GM12878 (cell line): ENCODE measurements at regions not wholly inside any gene's neighbourhood (a gene's known extent, or its start where the extent isn't known, plus 50 kb on each side); places are given as distances from the start of the nearest gene placed in this dataset.

Experiments used
- ATAC-seq: fragments of 200-7000 bp; cut with Tn5 transposase; 3 replicates; pipeline ENCODE4 v1.9.1; 2020; ENCODE audit warnings: mild to moderate bottlenecking, moderate library complexity
- BruUV-seq: library from RNA; stranded (reverse); fragments of 400-500 nt; replicated peaks from 2 replicates; lab custom pipeline; 2021; lab: Mats Ljungman, UMichigan
- CTCF ChIA-PET: fragments of 300-600 bp; sonication (Branson Sonifier 250); formaldehyde crosslinking; extraction: SDS; loops from one replicate; lab custom pipeline; 2021; ENCODE audit warnings: inconsistent platforms; lab: Yijun Ruan, JAX
- POLR2A ChIA-PET: fragments of 350-600 bp; formaldehyde crosslinking; extraction: SDS; loops from one replicate; lab custom pipeline; 2021; ENCODE audit warnings: inconsistent platforms; lab: Charles Lee
- RAD21 ChIA-PET: fragments of 300-600 bp; sonication (Branson Sonifier 250); formaldehyde crosslinking; loops from one replicate; lab custom pipeline; 2023; ENCODE audit warnings: antibody characterized with exemption; ENCODE audit not compliant: unreplicated experiment; lab: Charles Lee
- SMC1A ChIA-PET: fragments of 300-600 bp; sonication (Branson Sonifier 250); formaldehyde crosslinking; loops from one replicate; lab custom pipeline; 2023; ENCODE audit not compliant: unreplicated experiment, uncharacterized antibody; lab: Charles Lee
- DNase-seq: peaks from one replicate; pipeline ENCODE4 v3.0.0-alpha.2; 2011; ENCODE audit warnings: low read depth, low spot score
- FAIRE-seq: peaks from 3 replicates; lab custom pipeline; 2011; peaks lifted over from hg19 to GRCh38; lab: Jason Lieb, UNC
- H2AFZ ChIP-seq: 2 replicates; pipeline ENCODE4 v1.6.0; 2011; ENCODE audit warnings: low read depth, low read length, control low read depth; ENCODE audit not compliant: control insufficient read depth
- H3K27ac ChIP-seq: 2 replicates; pipeline ENCODE4 v1.5.1; 2011; ENCODE audit warnings: control low read depth; ENCODE audit not compliant: control insufficient read depth, insufficient read depth
- H3K27me3 ChIP-seq, 2 experiments: replicated peaks in 1 of 2; 2 replicates each; pipeline versions ENCODE4 v1.6.0 to v1.6.1; 2011; ENCODE audit warnings: low read length in 1 of 2; ENCODE audit not compliant: control insufficient read depth in 2 of 2, insufficient read depth in 2 of 2
- H3K36me3 ChIP-seq, 2 experiments: 2 replicates each; pipeline ENCODE4 v1.5.1; 2011; ENCODE audit warnings: low read length in 1 of 2; ENCODE audit not compliant: control insufficient read depth in 2 of 2, insufficient read depth in 2 of 2
- H3K4me1 ChIP-seq: 2 replicates; pipeline ENCODE4 v1.6.1; 2011; ENCODE audit warnings: mild to moderate bottlenecking, low read length, moderate library complexity, mixed read lengths; ENCODE audit not compliant: control insufficient read depth, insufficient read depth
- H3K4me2 ChIP-seq: 2 replicates; pipeline ENCODE4 v1.6.0; 2011; ENCODE audit warnings: control low read depth; ENCODE audit not compliant: control insufficient read depth, insufficient read depth
- H3K4me3 ChIP-seq: fragments of 200-600 bp; sonication (generic); 2 replicates; pipeline ENCODE4 v1.5.1; 2016
- H3K79me2 ChIP-seq: 2 replicates; pipeline ENCODE4 v1.6.0; 2011; ENCODE audit warnings: low read length; ENCODE audit not compliant: control insufficient read depth, insufficient read depth
- H3K9ac ChIP-seq: 2 replicates; pipeline ENCODE4 v1.8.0; 2011; ENCODE audit warnings: low read length, control low read depth, mixed read lengths; ENCODE audit not compliant: control insufficient read depth, insufficient read depth
- H3K9me3 ChIP-seq: replicated peaks from 3 replicates; pipeline ENCODE4 v1.5.1; 2011; ENCODE audit warnings: mild to moderate bottlenecking, low read length; ENCODE audit not compliant: control insufficient read depth, insufficient read depth
- H4K20me1 ChIP-seq: 2 replicates; pipeline ENCODE4 v1.6.0; 2011; ENCODE audit not compliant: control insufficient read depth, insufficient read depth
- MYC ChIP-seq: IDR thresholded peaks from 2 replicates; pipeline ENCODE4 v1.6.1; 2011; ENCODE audit warnings: mild to moderate bottlenecking, low read length, moderate library complexity, inconsistent platforms; ENCODE audit not compliant: insufficient read depth, insufficient replicate concordance, insufficient read length, severe bottlenecking
- RB1 ChIP-seq: fragments of 450-650 bp; formaldehyde crosslinking; IDR thresholded peaks from 2 replicates; pipeline ENCODE4 v1.6.1; 2017; ENCODE audit warnings: mild to moderate bottlenecking, borderline replicate concordance
- YY1 ChIP-seq: IDR thresholded peaks from 2 replicates; pipeline ENCODE4 v1.6.1; 2011; ENCODE audit warnings: low read depth, mild to moderate bottlenecking, low read length
- ZNF24 ChIP-seq: fragments of 450-650 bp; IDR thresholded peaks from 2 replicates; pipeline ENCODE4 v1.6.1; 2017; ENCODE audit warnings: antibody characterized with exemption, mild to moderate bottlenecking
- in situ Hi-C: fragments of 300-500 bp; cut with MboI; formaldehyde crosslinking; loops from 9 replicates; pipeline ENCODE4 v1.14.3; 2018; ENCODE audit warnings: mixed read lengths
- intact Hi-C: fragments of 100-400 bp; cut with micrococcal nuclease; formaldehyde crosslinking; loops from one replicate; pipeline ENCODE4 v1.14.2; 2022; ENCODE audit not compliant: unreplicated experiment
- TF ChIP-seq, protein P1 (sequence below): IDR thresholded peaks from 2 replicates; pipeline ENCODE4 v1.6.1; 2012; ENCODE audit warnings: improper control_type of control experiment, low read depth, low read length; ENCODE audit not compliant: insufficient replicate concordance

DNA sequence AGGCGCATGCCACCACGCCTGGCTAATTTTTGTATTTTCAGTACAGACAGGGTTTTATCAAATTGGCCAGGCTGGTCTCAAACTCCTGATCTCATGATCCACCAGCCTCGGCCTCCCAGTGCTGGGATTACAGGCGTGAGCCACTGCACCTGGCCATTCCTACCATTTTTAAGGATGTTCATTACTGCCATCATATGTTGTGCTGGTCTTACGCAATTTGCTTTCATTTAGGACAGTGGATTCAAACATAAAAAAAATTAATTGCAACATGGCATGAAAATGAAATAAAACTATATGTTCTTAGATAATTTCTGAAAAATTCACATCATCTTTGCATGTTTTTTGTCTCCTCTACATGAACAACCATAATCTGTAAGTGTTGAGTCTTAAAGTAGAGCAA lies 527.7 kb downstream of the LTN1 start (continued):
- TF ChIP-seq, protein P1, sequence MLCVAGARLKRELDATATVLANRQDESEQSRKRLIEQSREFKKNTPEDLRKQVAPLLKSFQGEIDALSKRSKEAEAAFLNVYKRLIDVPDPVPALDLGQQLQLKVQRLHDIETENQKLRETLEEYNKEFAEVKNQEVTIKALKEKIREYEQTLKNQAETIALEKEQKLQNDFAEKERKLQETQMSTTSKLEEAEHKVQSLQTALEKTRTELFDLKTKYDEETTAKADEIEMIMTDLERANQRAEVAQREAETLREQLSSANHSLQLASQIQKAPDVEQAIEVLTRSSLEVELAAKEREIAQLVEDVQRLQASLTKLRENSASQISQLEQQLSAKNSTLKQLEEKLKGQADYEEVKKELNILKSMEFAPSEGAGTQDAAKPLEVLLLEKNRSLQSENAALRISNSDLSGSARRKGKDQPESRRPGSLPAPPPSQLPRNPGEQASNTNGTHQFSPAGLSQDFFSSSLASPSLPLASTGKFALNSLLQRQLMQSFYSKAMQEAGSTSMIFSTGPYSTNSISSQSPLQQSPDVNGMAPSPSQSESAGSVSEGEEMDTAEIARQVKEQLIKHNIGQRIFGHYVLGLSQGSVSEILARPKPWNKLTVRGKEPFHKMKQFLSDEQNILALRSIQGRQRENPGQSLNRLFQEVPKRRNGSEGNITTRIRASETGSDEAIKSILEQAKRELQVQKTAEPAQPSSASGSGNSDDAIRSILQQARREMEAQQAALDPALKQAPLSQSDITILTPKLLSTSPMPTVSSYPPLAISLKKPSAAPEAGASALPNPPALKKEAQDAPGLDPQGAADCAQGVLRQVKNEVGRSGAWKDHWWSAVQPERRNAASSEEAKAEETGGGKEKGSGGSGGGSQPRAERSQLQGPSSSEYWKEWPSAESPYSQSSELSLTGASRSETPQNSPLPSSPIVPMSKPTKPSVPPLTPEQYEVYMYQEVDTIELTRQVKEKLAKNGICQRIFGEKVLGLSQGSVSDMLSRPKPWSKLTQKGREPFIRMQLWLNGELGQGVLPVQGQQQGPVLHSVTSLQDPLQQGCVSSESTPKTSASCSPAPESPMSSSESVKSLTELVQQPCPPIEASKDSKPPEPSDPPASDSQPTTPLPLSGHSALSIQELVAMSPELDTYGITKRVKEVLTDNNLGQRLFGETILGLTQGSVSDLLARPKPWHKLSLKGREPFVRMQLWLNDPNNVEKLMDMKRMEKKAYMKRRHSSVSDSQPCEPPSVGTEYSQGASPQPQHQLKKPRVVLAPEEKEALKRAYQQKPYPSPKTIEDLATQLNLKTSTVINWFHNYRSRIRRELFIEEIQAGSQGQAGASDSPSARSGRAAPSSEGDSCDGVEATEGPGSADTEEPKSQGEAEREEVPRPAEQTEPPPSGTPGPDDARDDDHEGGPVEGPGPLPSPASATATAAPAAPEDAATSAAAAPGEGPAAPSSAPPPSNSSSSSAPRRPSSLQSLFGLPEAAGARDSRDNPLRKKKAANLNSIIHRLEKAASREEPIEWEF, result no peak
- TF ChIP-seq, all 136 proteins: peak for 0

DNA sequence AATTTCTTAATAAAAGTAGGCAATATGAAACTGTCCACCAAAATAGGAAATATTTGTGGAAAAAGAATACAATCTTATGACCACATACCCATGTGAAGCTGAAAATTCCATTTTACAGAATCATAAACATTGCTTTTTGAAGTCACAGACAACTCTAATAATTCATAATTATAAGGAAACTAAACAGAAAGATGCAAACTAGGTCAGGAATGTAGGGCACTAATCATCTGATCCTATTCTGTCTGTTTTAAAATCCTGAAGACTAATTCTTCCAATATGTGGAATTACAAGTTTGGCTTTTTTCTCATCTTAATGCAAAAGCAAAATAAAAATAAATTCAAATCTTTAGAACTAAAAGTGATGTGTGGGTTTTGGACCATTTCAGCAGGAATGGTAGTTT lies 528.6 kb downstream of the LTN1 start:
- ChIA-PET RAD21 (no interaction called here), CTCF (no interaction called here), SMC1A (no interaction called here), POLR2A (no interaction called here)
- H3K4me1 ChIP-seq, result no peaks in the 10 kb centered on the region
- intact Hi-C loops, result no loop called here
- FAIRE-seq (no peak), ATAC-seq (no peak), DNase-seq (no peak)
- no peaks in the 10 kb centered on the region for H3K79me2 ChIP-seq
- no peak overlapping the region for H3K4me2 ChIP-seq
- H2AFZ ChIP-seq, result no peak overlapping the region
- H3K9ac ChIP-seq, result no peak overlapping the region
- H4K20me1 ChIP-seq, result no peaks in the 10 kb centered on the region
- BruUV-seq, result no TSS peak
- no peaks in the 10 kb centered on the region; the same call in 2 of the 3 replicates for H3K9me3 ChIP-seq
- no peak overlapping the region for H3K27ac ChIP-seq
- H3K36me3 ChIP-seq, result no peaks in the 10 kb centered on the region
- no peak overlapping the region for H3K4me3 ChIP-seq
- H3K27me3 ChIP-seq, result no peaks in the 10 kb centered on the region
- in situ Hi-C loops, result no loop called here
- TF ChIP-seq ZNF24 (no peak), YY1 (no peak), RB1 (no peak), MYC (no peak)
